Sigmoid colon (tissue), 3 donors: ENCODE measurements at regions not wholly inside any gene's neighbourhood (a gene's known extent, or its start where the extent isn't known, plus 50 kb on each side); places are given as distances from the start of the nearest gene placed in this dataset.
"Not testable (repeated sequence)": the region's sequence is repeated elsewhere in the genome, so short reads cannot be mapped to it uniquely, and the experiment has no call there.

Experiments
- CTCF ChIP-seq, 4 experiments: fragments of 450-650 bp in 3 of 4; fragments of 200-600 bp in 1 of 4; IDR thresholded peaks; one replicate each; pipeline ENCODE4 v1.5.1; 2016 to 2019; ENCODE audit warnings: antibody characterized with exemption in 4 of 4, mild to moderate bottlenecking in 3 of 4, moderate library complexity in 2 of 4
- POLR2A ChIP-seq, 2 donors: fragments of 450-650 bp; IDR thresholded peaks; one replicate each; pipeline ENCODE4 v1.6.1; 2016; ENCODE audit warnings: antibody characterized with exemption in 2 of 2, mild to moderate bottlenecking in 2 of 2, moderate library complexity in 2 of 2

GRCh38 chr7:94728893-94729292 lies 73.0 kb upstream of the SGCE start:
- not testable (repeated sequence) for TF ChIP-seq POLR2A, CTCF (IDR thresholded peaks at IDR 0.05)
